GM18951 (cell line): ENCODE measurements at regions not wholly inside any gene's neighbourhood (a gene's known extent, or its start where the extent isn't known, plus 50 kb on each side); places are given as distances from the start of the nearest gene placed in this dataset.

ENCODE experiments used
- POLR2A ChIP-seq: IDR thresholded peaks from 4 replicates; pipeline ENCODE4 v1.6.1; 2011; ENCODE audit warnings: mild to moderate bottlenecking; ENCODE audit not compliant: insufficient read length, insufficient read depth; ENCODE audit errors: extremely low read depth
- in situ Hi-C: fragments of 300-500 bp; cut with MboI; formaldehyde crosslinking; loops from one replicate; pipeline ENCODE4 v1.12.0; 2022; ENCODE audit warnings: low sequenced_read_pairs, mixed read lengths, inconsistent platforms; ENCODE audit not compliant: unreplicated experiment

DNA sequence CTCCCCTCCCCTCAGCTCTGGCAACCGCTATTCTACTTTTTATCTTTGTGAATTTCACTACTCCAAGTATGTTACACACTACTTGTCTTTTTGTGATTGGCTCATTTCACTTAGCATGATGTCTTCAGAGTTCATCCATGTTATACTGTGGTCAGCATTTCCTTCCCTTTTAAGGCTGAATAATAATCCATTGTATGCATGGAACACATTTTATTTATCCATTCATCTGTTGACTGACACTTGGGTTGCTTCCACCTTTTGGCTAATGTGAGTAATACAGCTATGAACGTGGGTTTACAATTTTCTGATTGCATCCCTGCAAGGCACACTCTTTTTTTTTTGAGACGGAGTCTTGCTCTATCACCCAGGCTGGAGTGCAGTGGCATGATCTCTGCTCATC, 53.0 kb upstream of the FUT8 start:
- in situ Hi-C loops: no loop called here
- no peak for TF ChIP-seq POLR2A

DNA sequence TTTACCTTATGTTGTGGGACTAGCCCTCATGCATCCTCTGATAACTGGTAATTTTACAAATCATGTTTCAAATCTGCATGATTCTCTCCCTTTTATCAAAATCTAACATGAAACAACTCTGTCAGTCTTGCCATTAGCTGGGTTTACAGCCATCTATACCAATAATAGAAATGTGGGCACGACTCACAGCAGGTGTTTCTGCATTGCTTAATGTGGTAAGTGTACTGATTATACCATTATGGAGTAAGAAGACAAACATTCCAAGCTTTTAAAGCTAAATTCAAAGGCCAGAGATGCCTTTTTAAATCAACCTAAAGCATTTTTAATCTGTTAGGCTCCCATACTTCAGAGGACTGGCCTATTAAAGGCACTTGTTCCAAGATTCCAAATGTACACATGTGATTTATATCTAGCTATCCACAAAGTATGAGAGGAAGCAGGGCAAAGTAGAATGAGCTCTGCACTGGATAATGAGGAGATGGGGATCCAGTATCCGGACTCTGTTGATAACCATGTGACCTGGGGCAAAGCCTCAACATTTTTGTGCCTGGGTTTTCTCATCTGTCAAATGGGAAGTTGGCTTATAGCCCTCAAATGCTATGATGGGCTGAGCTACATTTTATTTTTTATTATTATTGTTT, 52.3 kb upstream of the FUT8 start:
- no peak for TF ChIP-seq POLR2A
- in situ Hi-C loops: no loop called here

DNA sequence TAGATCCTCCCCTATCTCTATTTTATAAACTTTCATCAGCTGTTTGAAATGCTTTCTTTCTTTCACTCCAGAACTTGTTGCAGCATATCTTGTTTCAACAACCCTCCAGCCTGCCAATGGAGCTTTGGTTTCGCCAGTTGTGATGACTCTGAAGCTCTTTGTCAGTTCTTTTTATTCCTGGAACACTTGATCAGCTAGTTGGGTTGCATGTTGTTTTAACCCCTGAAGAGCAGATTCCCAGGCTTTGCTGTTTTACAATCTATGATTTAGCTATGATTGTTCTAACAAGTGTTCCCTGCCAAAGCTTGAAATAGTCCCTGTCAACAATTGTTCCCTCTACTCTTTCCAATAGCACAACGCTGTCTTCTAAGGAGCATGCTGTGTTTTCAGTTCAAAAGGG, 50.6 kb upstream of the FUT8 start:
- in situ Hi-C loops: no loop called here
- TF ChIP-seq POLR2A: no peak
